Fibroblast of peridontal ligament (primary cell): ENCODE measurements at regions not wholly inside any gene's neighbourhood (a gene's known extent, or its start where the extent isn't known, plus 50 kb on each side); places are given as distances from the start of the nearest gene placed in this dataset.
"Not testable (repeated sequence)": the region's sequence is repeated elsewhere in the genome, so short reads cannot be mapped to it uniquely, and the experiment has no call there.

Source experiments
- DNase-seq: peaks from one replicate; pipeline ENCODE4 v3.0.0-alpha.2; 2010; ENCODE audit errors: extremely low read depth

GRCh38 chr3:110391640-110392395 lies 679.8 kb upstream of the NECTIN3 start:
- DNase-seq = no peak

DNA sequence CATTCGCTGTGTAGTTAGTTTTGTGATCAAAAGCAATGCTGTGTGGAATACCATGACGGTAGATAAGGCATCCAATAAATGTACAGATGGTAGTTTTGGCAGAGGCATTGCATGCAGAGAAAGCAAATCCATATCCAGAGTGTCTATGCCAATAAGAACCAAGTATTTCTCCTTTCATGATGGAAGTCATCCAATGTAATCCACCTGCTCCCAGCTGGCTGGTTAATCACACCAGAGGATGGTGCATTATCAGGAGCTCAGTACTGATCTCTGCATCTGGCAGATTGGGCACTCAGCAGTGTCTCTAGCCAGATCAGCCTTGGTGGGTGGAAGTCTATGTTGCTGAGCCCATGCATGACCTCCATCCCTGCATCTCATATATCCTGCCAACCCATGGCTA lies 677.7 kb upstream of the NECTIN3 start:
- no peak for DNase-seq

- DNase-seq = peak; percentile 45
Measured at GRCh38 chr3:110397115-110397514, 674.5 kb upstream of the NECTIN3 start.

DNA sequence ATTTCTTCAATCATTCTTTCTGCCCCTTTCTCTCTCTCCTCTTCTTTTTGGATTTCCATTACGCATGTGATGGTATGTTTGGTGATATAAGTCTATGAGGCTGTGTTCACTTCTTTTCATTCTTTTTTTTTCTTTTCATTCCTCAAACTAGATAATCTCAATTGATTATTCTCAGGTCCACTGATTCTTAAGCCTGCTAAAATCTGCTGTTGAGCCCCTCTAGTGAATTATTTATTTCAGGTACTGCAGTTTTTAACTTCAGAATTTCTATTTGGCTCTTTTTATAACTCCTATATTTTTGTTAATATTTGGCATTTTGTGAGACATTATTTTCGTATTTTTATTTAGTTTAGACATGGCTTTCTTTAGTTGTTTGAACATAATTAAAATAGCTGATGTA lies 671.3 kb upstream of the NECTIN3 start:
- no peak for DNase-seq

GRCh38 chr3:110405830-110406585 lies 665.6 kb upstream of the NECTIN3 start:
- DNase-seq = peak; percentile 61

DNA sequence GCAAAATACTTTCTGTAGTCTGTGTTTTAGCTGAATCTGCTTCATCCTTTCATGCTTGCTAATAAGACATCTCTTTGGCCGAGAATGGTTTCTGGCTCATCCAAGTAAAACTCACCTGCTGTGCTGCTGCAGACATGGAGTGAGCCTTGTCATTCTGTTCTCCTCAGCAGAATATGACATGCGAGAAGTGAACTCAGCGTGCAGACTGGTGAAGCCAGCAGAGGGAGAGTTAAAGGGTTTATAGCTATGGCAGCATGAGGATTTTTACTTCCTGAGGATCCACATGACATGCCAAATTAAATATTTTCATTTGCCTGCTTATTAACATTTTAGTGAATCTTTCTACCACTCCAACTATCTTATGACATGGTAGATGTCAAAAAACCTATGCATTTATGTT lies 658.4 kb upstream of the NECTIN3 start:
- no peak for DNase-seq

DNA sequence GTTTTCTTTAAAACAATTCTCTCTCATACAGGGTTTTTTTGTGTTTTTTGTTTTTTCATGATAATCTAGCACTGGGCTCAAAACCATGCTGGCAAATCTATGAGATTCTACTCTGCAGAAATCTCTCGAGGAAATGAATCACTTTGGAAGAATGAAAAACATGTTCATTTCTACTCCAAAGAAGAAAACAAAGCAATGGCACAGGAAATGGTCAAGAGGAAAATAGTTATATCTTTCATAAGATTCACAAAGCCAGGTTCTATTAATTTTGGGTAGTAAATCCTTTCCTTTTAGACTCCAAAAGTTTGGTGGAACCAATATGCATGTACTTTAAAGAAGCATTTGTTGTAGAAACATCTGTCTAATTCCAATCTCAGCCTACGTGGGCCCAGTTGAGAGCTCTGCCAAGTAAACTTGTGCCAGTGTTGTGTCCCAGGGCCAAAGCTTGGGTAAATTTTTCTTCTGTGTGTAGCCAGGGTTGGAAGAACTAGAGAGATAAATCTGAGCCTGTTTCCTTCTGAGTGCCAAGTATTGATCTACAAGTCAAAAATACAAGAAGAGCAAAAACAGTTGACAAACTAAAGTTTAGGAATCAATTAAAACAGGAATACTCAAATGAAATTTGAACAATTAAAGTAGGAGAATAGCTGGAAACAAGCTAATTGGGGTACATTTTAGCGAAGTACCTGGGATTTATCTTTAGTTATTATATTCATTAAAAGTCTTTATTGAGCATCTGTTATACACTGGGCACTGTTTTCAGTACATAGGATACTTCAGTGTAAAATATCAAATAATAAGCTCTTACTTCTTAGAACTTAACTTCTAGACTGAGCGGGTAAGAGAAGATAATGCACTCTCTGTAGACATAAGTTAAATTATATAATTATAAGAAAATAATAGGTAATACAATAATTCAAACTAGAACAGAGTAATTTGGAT lies 657.5 kb upstream of the NECTIN3 start:
- peak; percentile 89 for DNase-seq

GRCh38 chr3:110414855-110415254 lies 656.8 kb upstream of the NECTIN3 start:
- peak; percentile 73 for DNase-seq

GRCh38 chr3:110419096-110419495 lies 652.5 kb upstream of the NECTIN3 start:
- DNase-seq = peak; percentile 25

DNA sequence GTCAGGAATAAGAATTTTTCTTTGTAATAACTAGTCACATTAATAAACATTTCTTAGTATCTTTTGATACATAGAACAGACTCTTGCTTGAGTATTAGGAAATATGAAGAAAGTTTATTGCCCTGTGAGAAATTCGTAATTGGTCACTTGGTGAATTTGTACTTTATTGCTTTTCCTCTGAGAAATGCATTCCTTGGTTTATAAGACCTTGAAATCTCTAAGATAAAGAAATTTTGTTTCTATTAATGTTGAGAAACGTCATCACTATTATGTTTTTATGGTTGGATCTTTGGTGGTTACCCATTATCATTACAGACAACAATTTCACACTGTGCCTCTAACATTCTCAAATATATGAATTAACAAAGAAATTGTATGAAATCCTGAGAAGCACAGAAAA lies 652.0 kb upstream of the NECTIN3 start:
- no peak for DNase-seq

DNA sequence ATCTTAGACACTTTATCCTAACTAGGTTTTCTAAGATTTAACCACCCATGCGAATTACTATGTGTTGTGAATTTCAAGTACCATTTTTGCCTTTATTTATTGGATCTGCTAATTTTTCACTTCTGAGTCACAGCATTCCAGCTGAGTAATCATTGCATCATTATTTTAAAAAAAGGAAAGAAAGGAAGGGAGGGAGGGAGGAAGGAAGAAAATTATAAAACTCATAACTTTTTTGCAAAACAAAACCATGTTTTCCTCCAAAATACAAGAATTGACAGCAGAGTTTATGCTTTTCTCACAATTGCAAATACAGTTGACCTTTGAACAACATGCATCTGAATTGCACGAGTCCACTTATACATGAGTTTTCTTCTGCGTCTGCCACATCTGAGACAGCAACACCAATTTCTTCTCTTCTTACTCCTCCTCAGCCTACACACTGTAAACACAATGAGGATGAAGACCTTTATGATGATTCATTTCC lies 651.4 kb upstream of the NECTIN3 start:
- peak; percentile 93 for DNase-seq

GRCh38 chr3:110423276-110423675 lies 648.3 kb upstream of the NECTIN3 start:
- DNase-seq = no peak

GRCh38 chr3:110430146-110430545 lies 641.5 kb upstream of the NECTIN3 start:
- DNase-seq = peak; percentile 33

DNA sequence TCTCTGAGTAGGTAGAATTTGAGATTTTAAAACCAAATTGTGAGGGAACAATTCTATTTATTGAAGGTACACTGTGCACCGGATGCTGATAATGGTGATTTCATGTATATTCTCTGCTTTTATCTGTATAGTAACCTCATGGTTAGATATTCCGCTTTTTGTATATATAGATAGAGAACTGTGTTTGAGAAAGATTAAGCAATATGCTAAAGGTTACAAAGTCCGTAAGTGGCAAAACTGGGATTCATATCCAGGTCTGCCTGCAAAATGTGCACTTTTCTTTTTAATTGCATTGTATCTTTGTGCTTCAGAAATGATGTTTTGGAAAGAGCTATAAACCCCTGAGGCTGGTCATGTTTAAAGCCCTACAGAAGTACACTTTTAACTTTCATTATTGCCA lies 635.4 kb upstream of the NECTIN3 start:
- DNase-seq = no peak

GRCh38 chr3:110440066-110440653 lies 631.5 kb upstream of the NECTIN3 start:
- not testable (repeated sequence) for DNase-seq

- peak; percentile 22 for DNase-seq
Measured at GRCh38 chr3:110454066-110454465, 617.5 kb upstream of the NECTIN3 start.

DNA sequence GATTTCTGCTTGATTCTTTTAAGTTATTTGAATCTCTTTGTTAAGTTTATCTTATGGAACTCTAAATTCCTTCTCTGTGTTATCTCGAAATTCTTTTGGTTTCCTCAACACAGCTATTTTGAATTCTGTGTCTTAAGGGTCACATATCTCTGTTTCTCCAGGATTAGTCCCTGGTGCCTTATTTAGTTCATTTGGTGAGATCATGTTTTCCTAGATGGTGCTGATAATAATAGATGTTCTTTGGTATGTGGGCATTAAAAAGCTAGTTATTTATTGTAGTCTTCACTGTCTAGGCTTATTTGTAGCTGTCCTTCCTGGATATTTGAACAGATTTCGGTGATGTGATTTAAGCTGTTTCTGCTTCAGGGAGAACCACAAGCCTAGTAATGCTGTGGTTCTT lies 615.6 kb upstream of the NECTIN3 start:
- DNase-seq = no peak

GRCh38 chr3:110456438-110457138 lies 615.0 kb upstream of the NECTIN3 start:
- no peak for DNase-seq

GRCh38 chr3:110457508-110457907 lies 614.1 kb upstream of the NECTIN3 start:
- DNase-seq = no peak

GRCh38 chr3:110459021-110459420 lies 612.6 kb upstream of the NECTIN3 start:
- DNase-seq = no peak

DNA sequence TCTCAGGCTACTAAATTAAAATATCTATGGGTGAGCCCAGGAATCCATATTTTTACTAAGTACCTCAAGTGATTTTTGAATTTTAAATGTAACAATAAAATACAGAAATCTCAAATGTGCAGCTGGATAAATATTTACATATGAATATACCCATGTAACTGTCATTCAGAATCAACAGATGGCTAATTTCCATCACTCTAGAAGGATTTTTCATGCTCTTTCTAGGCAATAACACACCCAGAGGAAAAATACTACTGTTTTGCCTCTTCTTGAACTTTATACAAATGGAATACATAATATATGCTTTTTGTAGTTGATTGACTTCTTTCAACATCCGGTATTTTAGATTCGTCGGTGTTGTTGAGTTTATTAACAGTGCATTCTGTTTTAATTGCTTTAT lies 601.3 kb upstream of the NECTIN3 start:
- no peak for DNase-seq
